ENCODE measurements at regions not wholly inside any gene's neighbourhood (a gene's known extent, or its start where the extent isn't known, plus 50 kb on each side); places are given as distances from the start of the nearest gene placed in this dataset.

DNA sequence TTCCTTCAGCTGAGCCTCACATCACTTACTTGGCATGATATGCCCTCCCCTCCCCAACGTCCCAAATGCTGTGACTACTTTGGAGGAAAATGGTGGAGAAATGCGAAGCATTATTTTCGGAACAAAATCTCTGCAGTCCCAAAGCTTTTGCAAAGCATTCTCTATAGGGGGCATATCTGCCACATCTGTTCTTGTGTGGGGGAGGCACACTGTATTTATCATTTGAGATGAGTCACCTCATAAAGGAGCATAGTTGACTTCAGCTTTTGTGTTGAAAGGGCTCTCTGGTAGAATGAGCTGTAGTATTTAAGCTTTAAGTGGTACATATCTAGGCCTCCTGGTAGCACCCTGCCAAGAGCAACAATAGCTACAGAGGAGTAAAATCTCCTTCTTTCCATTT is 447.5 kb downstream of the ADAMTS20 start:
- FAIRE-seq = no peak

DNA sequence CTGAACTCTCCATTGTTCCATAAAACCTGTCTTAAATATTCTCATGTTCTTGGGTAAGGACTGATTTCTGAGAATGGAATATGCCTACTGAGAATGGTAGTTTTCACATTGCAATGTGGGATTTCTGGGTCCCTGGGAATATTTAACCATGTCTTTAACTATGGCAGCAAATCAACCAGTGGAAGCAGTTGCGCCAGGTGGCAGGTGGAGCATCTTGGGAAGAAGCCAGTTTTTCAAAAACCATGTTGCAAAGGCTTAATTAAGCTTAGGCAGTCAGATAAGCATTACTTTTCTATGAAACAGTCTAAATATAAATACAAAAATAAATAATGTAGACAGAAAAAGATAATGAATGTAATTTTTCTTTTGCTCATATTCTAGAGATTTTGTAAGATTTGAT is 448.1 kb downstream of the ADAMTS20 start:
- no peaks in the 10 kb centered on the region for H4K20me1 ChIP-seq (ENCODE audit: control insufficient read depth, extremely low read depth, insufficient read depth, low read length)
- H3K27me3 ChIP-seq (ENCODE audit: control insufficient read depth, extremely low read depth, insufficient read depth, low read length) = no peaks in the 10 kb centered on the region
- no peak overlapping the region for H2AFZ ChIP-seq (ENCODE audit: control insufficient read depth, low read length)
- H3K4me3 ChIP-seq (ENCODE audit: control insufficient read depth in 2 of 3, extremely low read depth in 1 of 3, insufficient read depth in 2 of 3, low read depth in 1 of 3, low read length in 3 of 3) = no peak overlapping the region
- dilution Hi-C loops (cut with MboI; ENCODE audit: extremely low pct_ligation_motif_present, low sequenced_read_pairs) = no loop called here
- no peaks in the 10 kb centered on the region for H3K9me3 ChIP-seq (ENCODE audit: control insufficient read depth, low read depth, low read length)
- no peak overlapping the region for H3K27ac ChIP-seq (ENCODE audit: control insufficient read depth, insufficient read depth, low read length)
- DNase-seq (ENCODE audit: low read depth, low spot score) (no peak), FAIRE-seq (no peak)
- H3K9ac ChIP-seq (ENCODE audit: control insufficient read depth, extremely low read depth, insufficient read depth, low read length) = no peak overlapping the region
- no peaks in the 10 kb centered on the region for H3K9me1 ChIP-seq (ENCODE audit: control insufficient read depth, extremely low read depth, insufficient read depth, low read length)
- no peaks in the 10 kb centered on the region for H3K79me2 ChIP-seq (ENCODE audit: control insufficient read depth, insufficient read depth, low read length)
- TF ChIP-seq EZH2 (IDR thresholded peaks at IDR 0.05; ENCODE audit: low read length) = no peak
- TF ChIP-seq, protein P1, sequence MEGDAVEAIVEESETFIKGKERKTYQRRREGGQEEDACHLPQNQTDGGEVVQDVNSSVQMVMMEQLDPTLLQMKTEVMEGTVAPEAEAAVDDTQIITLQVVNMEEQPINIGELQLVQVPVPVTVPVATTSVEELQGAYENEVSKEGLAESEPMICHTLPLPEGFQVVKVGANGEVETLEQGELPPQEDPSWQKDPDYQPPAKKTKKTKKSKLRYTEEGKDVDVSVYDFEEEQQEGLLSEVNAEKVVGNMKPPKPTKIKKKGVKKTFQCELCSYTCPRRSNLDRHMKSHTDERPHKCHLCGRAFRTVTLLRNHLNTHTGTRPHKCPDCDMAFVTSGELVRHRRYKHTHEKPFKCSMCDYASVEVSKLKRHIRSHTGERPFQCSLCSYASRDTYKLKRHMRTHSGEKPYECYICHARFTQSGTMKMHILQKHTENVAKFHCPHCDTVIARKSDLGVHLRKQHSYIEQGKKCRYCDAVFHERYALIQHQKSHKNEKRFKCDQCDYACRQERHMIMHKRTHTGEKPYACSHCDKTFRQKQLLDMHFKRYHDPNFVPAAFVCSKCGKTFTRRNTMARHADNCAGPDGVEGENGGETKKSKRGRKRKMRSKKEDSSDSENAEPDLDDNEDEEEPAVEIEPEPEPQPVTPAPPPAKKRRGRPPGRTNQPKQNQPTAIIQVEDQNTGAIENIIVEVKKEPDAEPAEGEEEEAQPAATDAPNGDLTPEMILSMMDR (optimal IDR thresholded peaks at IDR 0.05 in 1 of 3, IDR thresholded peaks at IDR 0.05 in 1 of 3, conservative IDR thresholded peaks at IDR 0.05 in 1 of 3; ENCODE audit: extremely low read depth in 1 of 3, insufficient read depth in 2 of 3, low read length in 3 of 3) = no peak
- no peak overlapping the region for H3K4me2 ChIP-seq (ENCODE audit: control insufficient read depth, extremely low read depth, insufficient read depth, low read depth, low read length)
- no peaks in the 10 kb centered on the region for H3K36me3 ChIP-seq (ENCODE audit: control insufficient read depth in 2 of 2, extremely low read depth in 1 of 2, insufficient read depth in 2 of 2, low read length in 2 of 2)
- peaks cover 1% of the 10 kb centered on the region for H3K4me1 ChIP-seq (ENCODE audit: control insufficient read depth, extremely low read depth, insufficient read depth, low read length)

More for the DNA sequence above, 447.5 kb downstream of the ADAMTS20 start:
- H3K4me3 ChIP-seq (ENCODE audit: control insufficient read depth in 2 of 3, extremely low read depth in 1 of 3, insufficient read depth in 2 of 3, low read depth in 1 of 3, low read length in 3 of 3) = no peak overlapping the region
- no peak for DNase-seq (ENCODE audit: low read depth, low spot score)
- no peaks in the 10 kb centered on the region for H3K27me3 ChIP-seq (ENCODE audit: control insufficient read depth, extremely low read depth, insufficient read depth, low read length)
- H3K79me2 ChIP-seq (ENCODE audit: control insufficient read depth, insufficient read depth, low read length) = no peaks in the 10 kb centered on the region
- no peaks in the 10 kb centered on the region for H4K20me1 ChIP-seq (ENCODE audit: control insufficient read depth, extremely low read depth, insufficient read depth, low read length)
- H3K4me1 ChIP-seq (ENCODE audit: control insufficient read depth, extremely low read depth, insufficient read depth, low read length) = peaks cover 3% of the 10 kb centered on the region
- dilution Hi-C loops (cut with MboI; ENCODE audit: extremely low pct_ligation_motif_present, low sequenced_read_pairs) = no loop called here
- H3K9ac ChIP-seq (ENCODE audit: control insufficient read depth, extremely low read depth, insufficient read depth, low read length) = no peak overlapping the region
- no peaks in the 10 kb centered on the region for H3K9me3 ChIP-seq (ENCODE audit: control insufficient read depth, low read depth, low read length)
- H3K36me3 ChIP-seq (ENCODE audit: control insufficient read depth in 2 of 2, extremely low read depth in 1 of 2, insufficient read depth in 2 of 2, low read length in 2 of 2) = no peaks in the 10 kb centered on the region
- no peak overlapping the region for H3K27ac ChIP-seq (ENCODE audit: control insufficient read depth, insufficient read depth, low read length)
- no peak overlapping the region for H2AFZ ChIP-seq (ENCODE audit: control insufficient read depth, low read length)
- no peak overlapping the region for H3K4me2 ChIP-seq (ENCODE audit: control insufficient read depth, extremely low read depth, insufficient read depth, low read depth, low read length)
- H3K9me1 ChIP-seq (ENCODE audit: control insufficient read depth, extremely low read depth, insufficient read depth, low read length) = no peaks in the 10 kb centered on the region
- TF ChIP-seq, protein P1 (optimal IDR thresholded peaks at IDR 0.05 in 1 of 3, IDR thresholded peaks at IDR 0.05 in 1 of 3, conservative IDR thresholded peaks at IDR 0.05 in 1 of 3; ENCODE audit: extremely low read depth in 1 of 3, insufficient read depth in 2 of 3, low read length in 3 of 3) = no peak
- no peak for TF ChIP-seq EZH2 (IDR thresholded peaks at IDR 0.05; ENCODE audit: low read length)

Measured in keratinocyte (primary cell).